SK-N-SH (cell line): ENCODE measurements at regions not wholly inside any gene's neighbourhood (a gene's known extent, or its start where the extent isn't known, plus 50 kb on each side); places are given as distances from the start of the nearest gene placed in this dataset.
"Not testable (repeated sequence)": the region's sequence is repeated elsewhere in the genome, so short reads cannot be mapped to it uniquely, and the experiment has no call there.

Source experiments
- FOXM1 ChIP-seq: IDR thresholded peaks from 2 replicates; pipeline ENCODE4 v1.4.0; 2012; ENCODE audit warnings: low read depth, mild to moderate bottlenecking
- MXI1 ChIP-seq: IDR thresholded peaks from 2 replicates; pipeline ENCODE4 v1.6.1; 2012; ENCODE audit warnings: mild to moderate bottlenecking, low read depth, low read length, improper control_type of control experiment
- POLR2AphosphoS5 ChIP-seq: IDR thresholded peaks from 2 replicates; pipeline ENCODE4 v1.6.1; 2012; ENCODE audit warnings: low read depth, low read length
- SMC3 ChIP-seq: IDR thresholded peaks from 2 replicates; pipeline ENCODE4 v1.6.1; 2012; ENCODE audit warnings: low read depth, low read length, improper control_type of control experiment
- YY1 ChIP-seq: IDR thresholded peaks from 2 replicates; pipeline ENCODE4 v1.4.0; 2012; ENCODE audit warnings: low read depth, mild to moderate bottlenecking
- TF ChIP-seq, protein P1 (sequence below): IDR thresholded peaks from 2 replicates; pipeline ENCODE4 v1.6.1; 2012; ENCODE audit warnings: mild to moderate bottlenecking, low read depth, low read length, moderate library complexity
- TF ChIP-seq, protein P2 (sequence below): fragments of 200-600 bp; sonication (generic); IDR thresholded peaks from 2 replicates; pipeline ENCODE4 v1.6.1; 2017; ENCODE audit warnings: antibody characterized with exemption, mild to moderate bottlenecking, moderate library complexity
- TF ChIP-seq, protein P3 (sequence below): IDR thresholded peaks from 2 replicates; pipeline ENCODE4 v1.4.0; 2012; ENCODE audit warnings: low read depth, borderline replicate concordance

DNA sequence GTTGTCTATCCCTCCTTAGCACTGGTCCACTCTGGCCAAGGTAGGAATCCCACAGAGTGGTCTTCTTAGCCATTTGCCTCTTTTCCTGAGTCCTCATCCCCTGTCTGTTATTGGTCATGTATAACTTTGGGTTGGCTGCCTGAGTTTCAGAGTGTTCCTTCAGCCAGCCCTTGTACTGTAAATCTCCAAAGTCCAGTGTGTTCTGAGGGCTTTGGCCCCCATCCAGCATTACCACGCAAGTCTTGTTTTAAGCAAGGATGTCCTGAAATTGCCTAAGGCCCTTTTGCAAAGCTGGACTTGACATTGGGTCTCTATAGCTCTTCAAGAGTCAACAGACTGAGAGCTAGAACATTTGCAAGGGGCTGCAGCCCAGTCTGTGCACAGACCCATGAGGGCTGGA, 52.5 kb upstream of the MTLN start:
- TF ChIP-seq, protein P1, sequence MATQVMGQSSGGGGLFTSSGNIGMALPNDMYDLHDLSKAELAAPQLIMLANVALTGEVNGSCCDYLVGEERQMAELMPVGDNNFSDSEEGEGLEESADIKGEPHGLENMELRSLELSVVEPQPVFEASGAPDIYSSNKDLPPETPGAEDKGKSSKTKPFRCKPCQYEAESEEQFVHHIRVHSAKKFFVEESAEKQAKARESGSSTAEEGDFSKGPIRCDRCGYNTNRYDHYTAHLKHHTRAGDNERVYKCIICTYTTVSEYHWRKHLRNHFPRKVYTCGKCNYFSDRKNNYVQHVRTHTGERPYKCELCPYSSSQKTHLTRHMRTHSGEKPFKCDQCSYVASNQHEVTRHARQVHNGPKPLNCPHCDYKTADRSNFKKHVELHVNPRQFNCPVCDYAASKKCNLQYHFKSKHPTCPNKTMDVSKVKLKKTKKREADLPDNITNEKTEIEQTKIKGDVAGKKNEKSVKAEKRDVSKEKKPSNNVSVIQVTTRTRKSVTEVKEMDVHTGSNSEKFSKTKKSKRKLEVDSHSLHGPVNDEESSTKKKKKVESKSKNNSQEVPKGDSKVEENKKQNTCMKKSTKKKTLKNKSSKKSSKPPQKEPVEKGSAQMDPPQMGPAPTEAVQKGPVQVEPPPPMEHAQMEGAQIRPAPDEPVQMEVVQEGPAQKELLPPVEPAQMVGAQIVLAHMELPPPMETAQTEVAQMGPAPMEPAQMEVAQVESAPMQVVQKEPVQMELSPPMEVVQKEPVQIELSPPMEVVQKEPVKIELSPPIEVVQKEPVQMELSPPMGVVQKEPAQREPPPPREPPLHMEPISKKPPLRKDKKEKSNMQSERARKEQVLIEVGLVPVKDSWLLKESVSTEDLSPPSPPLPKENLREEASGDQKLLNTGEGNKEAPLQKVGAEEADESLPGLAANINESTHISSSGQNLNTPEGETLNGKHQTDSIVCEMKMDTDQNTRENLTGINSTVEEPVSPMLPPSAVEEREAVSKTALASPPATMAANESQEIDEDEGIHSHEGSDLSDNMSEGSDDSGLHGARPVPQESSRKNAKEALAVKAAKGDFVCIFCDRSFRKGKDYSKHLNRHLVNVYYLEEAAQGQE: not testable (repeated sequence)
- TF ChIP-seq POLR2AphosphoS5, SMC3, YY1, MXI1, FOXM1: not testable (repeated sequence)
- TF ChIP-seq, protein P2, sequence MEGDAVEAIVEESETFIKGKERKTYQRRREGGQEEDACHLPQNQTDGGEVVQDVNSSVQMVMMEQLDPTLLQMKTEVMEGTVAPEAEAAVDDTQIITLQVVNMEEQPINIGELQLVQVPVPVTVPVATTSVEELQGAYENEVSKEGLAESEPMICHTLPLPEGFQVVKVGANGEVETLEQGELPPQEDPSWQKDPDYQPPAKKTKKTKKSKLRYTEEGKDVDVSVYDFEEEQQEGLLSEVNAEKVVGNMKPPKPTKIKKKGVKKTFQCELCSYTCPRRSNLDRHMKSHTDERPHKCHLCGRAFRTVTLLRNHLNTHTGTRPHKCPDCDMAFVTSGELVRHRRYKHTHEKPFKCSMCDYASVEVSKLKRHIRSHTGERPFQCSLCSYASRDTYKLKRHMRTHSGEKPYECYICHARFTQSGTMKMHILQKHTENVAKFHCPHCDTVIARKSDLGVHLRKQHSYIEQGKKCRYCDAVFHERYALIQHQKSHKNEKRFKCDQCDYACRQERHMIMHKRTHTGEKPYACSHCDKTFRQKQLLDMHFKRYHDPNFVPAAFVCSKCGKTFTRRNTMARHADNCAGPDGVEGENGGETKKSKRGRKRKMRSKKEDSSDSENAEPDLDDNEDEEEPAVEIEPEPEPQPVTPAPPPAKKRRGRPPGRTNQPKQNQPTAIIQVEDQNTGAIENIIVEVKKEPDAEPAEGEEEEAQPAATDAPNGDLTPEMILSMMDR: not testable (repeated sequence)
- TF ChIP-seq, protein P3, sequence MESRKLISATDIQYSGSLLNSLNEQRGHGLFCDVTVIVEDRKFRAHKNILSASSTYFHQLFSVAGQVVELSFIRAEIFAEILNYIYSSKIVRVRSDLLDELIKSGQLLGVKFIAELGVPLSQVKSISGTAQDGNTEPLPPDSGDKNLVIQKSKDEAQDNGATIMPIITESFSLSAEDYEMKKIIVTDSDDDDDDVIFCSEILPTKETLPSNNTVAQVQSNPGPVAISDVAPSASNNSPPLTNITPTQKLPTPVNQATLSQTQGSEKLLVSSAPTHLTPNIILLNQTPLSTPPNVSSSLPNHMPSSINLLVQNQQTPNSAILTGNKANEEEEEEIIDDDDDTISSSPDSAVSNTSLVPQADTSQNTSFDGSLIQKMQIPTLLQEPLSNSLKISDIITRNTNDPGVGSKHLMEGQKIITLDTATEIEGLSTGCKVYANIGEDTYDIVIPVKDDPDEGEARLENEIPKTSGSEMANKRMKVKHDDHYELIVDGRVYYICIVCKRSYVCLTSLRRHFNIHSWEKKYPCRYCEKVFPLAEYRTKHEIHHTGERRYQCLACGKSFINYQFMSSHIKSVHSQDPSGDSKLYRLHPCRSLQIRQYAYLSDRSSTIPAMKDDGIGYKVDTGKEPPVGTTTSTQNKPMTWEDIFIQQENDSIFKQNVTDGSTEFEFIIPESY: not testable (repeated sequence)
